ENCODE measurements at regions not wholly inside any gene's neighbourhood (a gene's known extent, or its start where the extent isn't known, plus 50 kb on each side); places are given as distances from the start of the nearest gene placed in this dataset.

- Histone ChIP-seq H3K27me3 (no peaks in the 10 kb centered on the region), H3K27ac (no peak overlapping the region), H3K4me3 (no peak overlapping the region), H3K9me3 (no peaks in the 10 kb centered on the region), H3K36me3 (no peaks in the 10 kb centered on the region), H3K4me1 (peaks cover 0 to 5% of the 10 kb centered on the region in 2 donors)
- no peak for TF ChIP-seq CTCF (IDR thresholded peaks at IDR 0.05)
- DNase-seq (ENCODE audit: low spot score) = peak; percentile 50
These were observed 68.1 kb upstream of the TOP1 start for GRCh38 chr20:40960521-40960956.

DNA sequence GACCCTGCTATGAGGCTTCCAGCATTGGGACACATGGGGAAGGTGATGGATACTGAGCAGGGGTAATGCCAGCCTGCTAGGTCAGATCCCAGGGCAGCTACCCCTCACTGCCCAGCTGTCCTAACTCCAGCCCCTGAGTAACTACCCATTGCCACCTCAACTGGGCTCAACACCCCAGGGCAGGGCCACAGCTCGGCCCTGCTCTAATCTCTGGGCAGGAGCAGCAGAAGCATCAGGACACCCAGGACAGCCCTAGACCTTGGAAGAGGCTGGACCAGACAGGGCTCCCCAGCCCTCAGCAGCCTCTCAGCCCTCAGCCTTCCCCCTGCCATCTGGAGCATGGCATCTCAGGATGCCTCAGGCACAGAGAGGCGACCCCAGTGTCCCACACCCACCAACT is 67.4 kb upstream of the TOP1 start:
- Histone ChIP-seq H3K4me1 (peaks cover 0 to 5% of the 10 kb centered on the region in 2 donors), H3K4me3 (no peak overlapping the region), H3K27me3 (no peaks in the 10 kb centered on the region), H3K27ac (no peak overlapping the region), H3K9me3 (no peaks in the 10 kb centered on the region), H3K36me3 (no peaks in the 10 kb centered on the region)
- TF ChIP-seq CTCF (IDR thresholded peaks at IDR 0.05) = no peak
- no peak for DNase-seq (ENCODE audit: low spot score)

GRCh38 chr20:40961686-40962640 is 66.7 kb upstream of the TOP1 start:
- DNase-seq (ENCODE audit: low spot score) = peak; percentile 40
- Histone ChIP-seq H3K9me3 (no peaks in the 10 kb centered on the region), H3K4me3 (no peak overlapping the region), H3K36me3 (no peaks in the 10 kb centered on the region), H3K27me3 (no peaks in the 10 kb centered on the region), H3K27ac (no peak overlapping the region), H3K4me1 (peaks cover 0 to 5% of the 10 kb centered on the region in 2 donors)
- TF ChIP-seq CTCF (IDR thresholded peaks at IDR 0.05) = no peak

- Histone ChIP-seq H3K27me3 (no peaks in the 10 kb centered on the region), H3K9me3 (no peaks in the 10 kb centered on the region), H3K4me3 (no peak overlapping the region), H3K4me1 (peaks cover 0 to 5% of the 10 kb centered on the region in 2 donors), H3K27ac (no peak overlapping the region), H3K36me3 (no peaks in the 10 kb centered on the region)
- peak; percentile 75 for DNase-seq (ENCODE audit: low spot score)
- peak; percentile 86 to 97 for TF ChIP-seq CTCF (IDR thresholded peaks at IDR 0.05)
These were observed 65.7 kb upstream of the TOP1 start for GRCh38 chr20:40962733-40963504.

GRCh38 chr20:40963505-40963845 is 65.1 kb upstream of the TOP1 start:
- H3K27me3 ChIP-seq = no peaks in the 10 kb centered on the region
- peaks cover 0 to 5% of the 10 kb centered on the region in 2 donors for H3K4me1 ChIP-seq
- no peak overlapping the region for H3K27ac ChIP-seq
- TF ChIP-seq CTCF (IDR thresholded peaks at IDR 0.05) = no peak
- DNase-seq (ENCODE audit: low spot score) = no peak
- H3K9me3 ChIP-seq = no peaks in the 10 kb centered on the region
- no peaks in the 10 kb centered on the region for H3K36me3 ChIP-seq
- no peak overlapping the region for H3K4me3 ChIP-seq

Measured in right atrium auricular region (tissue), 2 donors.